ENCODE measurements at regions not wholly inside any gene's neighbourhood (a gene's known extent, or its start where the extent isn't known, plus 50 kb on each side); places are given as distances from the start of the nearest gene placed in this dataset.
"Not testable (repeated sequence)": the region's sequence is repeated elsewhere in the genome, so short reads cannot be mapped to it uniquely, and the experiment has no call there.

DNA sequence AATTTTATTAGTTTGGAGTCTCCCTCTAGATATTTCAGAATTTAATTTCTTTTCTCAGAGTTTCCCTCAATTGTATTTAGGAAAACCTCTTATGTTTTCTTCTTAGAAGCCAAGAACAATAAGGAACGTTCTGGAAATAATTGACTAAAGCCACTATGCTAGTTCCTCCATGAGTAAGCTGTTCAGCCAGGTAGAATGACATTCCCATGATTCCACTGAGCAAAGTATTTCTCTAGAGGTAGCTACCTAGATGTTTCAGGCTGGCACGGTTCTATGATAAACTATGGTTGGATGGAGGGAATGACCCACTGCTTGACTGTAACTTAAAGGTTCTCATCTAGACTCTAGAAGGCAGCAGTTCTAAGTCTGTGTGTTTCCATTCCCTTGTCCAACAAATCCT lies 62.4 kb downstream of the CLDN17 start:
- DNase-seq = no peak

- peak; percentile 84 for DNase-seq
Measured at GRCh38 chr21:30102871-30103270, 63.7 kb downstream of the CLDN17 start.

DNA sequence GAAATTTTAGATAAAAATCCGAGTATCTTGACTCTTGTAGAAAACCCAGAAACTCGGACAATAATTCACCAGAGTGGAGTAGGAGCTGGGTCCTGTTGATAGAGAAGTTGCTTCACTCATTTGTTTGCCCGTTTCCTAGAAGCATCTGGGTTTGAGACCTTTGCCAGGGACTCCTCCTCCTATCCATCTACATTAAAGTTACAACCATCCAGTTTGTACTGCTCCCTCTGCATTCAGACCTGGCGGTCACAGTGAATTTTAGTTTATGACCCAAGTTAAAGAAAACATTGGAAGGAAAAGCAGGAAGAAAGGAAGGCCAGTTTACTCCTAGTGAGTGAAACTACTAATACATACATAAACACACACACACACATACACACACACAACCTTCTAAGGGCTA lies 64.6 kb downstream of the CLDN17 start:
- DNase-seq = no peak

- no peak for DNase-seq
Measured at GRCh38 chr21:30097791-30098190, 68.8 kb downstream of the CLDN17 start.

GRCh38 chr21:30083225-30083945 lies 83.2 kb downstream of the CLDN17 start:
- peak; percentile 58 for DNase-seq

GRCh38 chr21:30081506-30081905 lies 85.1 kb downstream of the CLDN17 start:
- DNase-seq = no peak

DNA sequence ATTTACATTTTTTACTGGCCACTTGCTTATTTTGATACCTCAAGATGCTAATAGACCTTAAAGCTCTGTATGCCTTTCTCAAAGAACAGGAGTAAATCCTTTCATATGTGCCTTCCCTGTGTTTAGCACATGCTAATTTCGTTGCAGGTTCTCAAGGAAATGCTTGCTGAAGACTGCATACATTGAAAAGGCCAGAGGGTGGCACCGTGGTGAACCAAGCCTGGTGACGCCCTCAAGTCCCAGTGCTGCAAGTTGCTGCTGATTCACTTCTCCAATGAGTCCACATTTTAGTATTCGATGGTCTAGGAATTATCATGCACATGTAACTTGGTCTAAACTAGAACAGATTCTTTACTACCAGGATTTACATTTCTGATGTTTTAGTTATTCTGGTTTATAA lies 94.1 kb downstream of the CLDN17 start:
- peak; percentile 25 for DNase-seq

GRCh38 chr21:30058928-30059327 lies 107.7 kb downstream of the CLDN17 start:
- DNase-seq = no peak

DNA sequence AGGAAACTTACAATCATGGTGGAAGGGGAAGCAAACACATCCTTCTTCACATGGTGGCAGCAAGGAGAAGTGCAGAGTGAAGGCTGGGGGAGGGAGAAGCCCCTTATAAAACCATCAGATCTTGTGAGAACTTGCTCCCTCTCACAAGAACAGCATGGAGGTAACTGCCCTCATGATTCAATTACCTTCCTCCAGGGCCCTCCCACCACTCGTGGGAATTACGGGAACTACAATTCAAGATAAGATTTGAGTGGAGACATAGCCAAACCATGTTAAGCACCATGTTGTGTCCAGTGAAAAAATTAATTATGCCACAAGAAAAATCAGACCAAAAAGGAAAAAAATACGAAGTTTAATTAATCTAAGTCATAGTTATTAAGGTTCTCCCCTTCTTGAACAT lies 109.5 kb downstream of the CLDN17 start:
- DNase-seq = no peak

GRCh38 chr21:30048570-30048969 lies 108.8 kb upstream of the GRIK1 start:
- DNase-seq = no peak

- peak; percentile 1 for DNase-seq
Measured at GRCh38 chr21:30044447-30045064, 104.8 kb upstream of the GRIK1 start.

GRCh38 chr21:30042443-30042842 lies 102.6 kb upstream of the GRIK1 start:
- no peak for DNase-seq

DNA sequence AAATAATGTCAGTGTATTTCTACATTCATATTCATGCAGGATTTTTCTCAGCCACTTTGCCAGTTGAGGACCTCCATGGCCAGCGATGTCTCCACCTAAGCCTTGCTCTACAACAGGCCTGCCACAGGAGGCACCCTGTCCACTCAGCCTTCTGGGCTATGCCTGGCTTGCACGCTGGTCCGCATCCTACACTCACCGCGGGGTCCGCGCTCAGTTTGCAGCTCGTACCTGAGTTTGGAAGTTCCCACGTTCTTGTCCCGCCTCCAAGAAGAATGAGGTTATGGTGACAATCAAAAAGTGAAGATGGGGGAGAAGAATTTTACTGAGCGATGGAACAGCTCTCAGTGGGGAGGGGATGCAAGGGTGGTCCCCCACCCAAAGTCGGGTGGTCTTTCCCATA lies 93.6 kb upstream of the GRIK1 start:
- DNase-seq = no peak

GRCh38 chr21:30030416-30030815 lies 90.6 kb upstream of the GRIK1 start:
- no peak for DNase-seq

DNA sequence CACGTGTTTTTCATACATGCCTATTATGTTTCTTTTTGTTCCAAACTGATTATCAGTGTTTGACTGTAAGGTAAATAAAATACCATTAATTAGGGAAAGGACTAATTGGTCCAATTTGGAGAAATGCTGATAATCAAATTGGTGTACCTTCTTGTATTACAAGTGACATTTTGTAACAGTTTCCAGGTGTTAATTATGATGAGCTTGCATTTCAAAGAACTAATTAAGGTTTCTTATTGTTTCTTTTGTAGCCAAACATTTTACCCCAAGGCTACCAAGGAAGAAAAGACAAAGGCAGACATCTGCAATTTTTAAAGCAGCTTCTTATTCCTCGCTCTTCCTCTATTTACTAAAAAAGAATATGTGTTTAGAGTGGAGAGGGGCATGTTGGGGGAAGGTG lies 88.7 kb upstream of the GRIK1 start:
- DNase-seq = no peak

DNA sequence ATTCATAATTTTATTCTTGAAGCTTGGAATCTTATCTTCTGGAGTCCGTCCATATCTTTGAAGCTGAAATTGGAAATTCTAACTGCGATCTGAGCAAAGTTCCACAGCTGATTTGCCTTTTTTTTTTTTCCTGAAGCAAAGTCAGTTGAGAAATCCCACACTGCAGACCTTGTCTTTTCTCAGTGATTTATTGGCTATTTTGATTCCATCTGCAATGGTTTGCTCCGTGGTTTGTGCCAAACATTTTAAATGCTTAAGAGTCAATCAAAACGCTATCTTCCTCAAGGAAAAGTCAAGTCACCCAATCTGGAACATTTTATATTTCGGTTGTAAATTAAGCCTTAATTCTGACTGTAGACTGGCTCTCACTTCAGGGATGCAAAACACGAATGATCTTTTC lies 88.2 kb upstream of the GRIK1 start:
- DNase-seq = no peak

GRCh38 chr21:30023056-30023455 lies 83.3 kb upstream of the GRIK1 start:
- DNase-seq = not testable (repeated sequence)

GRCh38 chr21:30014886-30015285 lies 75.1 kb upstream of the GRIK1 start:
- no peak for DNase-seq

GRCh38 chr21:29991624-29992023 lies 51.8 kb upstream of the GRIK1 start:
- DNase-seq = no peak

- DNase-seq = no peak
Measured at GRCh38 chr21:29989634-29990234, 49.9 kb upstream of the GRIK1 start.
